ENCODE measurements at regions not wholly inside any gene's neighbourhood (a gene's known extent, or its start where the extent isn't known, plus 50 kb on each side); places are given as distances from the start of the nearest gene placed in this dataset.

DNA sequence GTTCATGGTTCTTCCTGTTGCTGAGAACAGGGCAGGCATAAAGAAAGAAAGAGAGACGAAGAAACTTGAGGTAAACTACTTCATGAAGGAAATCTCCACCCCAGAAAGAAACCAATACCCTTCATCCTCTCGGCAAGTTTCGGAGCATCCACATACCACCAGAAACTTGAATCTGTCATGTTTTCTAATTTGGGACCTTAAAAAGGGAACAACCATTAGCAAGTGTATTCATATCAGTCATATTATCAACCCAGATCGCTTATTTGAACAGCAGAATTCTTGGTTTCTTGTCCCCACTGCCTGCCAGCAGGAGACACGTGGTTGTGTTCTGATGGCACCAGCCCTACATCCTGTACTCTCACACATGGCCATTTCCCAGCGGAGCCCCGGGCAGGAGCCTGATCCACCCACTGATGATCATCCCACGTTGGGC is 53.2 kb upstream of the FZD7 start:
- ChIA-PET POLR2A (ENCODE audit: low non-redundant PET) (no interaction called here), CTCF (interaction anchor here (0.7 kb wide), 1 partner anchor 165 kb away, joined by 3 read pairs; no protein-coding TSS in a partner anchor)
- no peak overlapping the region for H3K27ac ChIP-seq
- TF ChIP-seq, protein P1, sequence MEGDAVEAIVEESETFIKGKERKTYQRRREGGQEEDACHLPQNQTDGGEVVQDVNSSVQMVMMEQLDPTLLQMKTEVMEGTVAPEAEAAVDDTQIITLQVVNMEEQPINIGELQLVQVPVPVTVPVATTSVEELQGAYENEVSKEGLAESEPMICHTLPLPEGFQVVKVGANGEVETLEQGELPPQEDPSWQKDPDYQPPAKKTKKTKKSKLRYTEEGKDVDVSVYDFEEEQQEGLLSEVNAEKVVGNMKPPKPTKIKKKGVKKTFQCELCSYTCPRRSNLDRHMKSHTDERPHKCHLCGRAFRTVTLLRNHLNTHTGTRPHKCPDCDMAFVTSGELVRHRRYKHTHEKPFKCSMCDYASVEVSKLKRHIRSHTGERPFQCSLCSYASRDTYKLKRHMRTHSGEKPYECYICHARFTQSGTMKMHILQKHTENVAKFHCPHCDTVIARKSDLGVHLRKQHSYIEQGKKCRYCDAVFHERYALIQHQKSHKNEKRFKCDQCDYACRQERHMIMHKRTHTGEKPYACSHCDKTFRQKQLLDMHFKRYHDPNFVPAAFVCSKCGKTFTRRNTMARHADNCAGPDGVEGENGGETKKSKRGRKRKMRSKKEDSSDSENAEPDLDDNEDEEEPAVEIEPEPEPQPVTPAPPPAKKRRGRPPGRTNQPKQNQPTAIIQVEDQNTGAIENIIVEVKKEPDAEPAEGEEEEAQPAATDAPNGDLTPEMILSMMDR (conservative IDR thresholded peaks at IDR 0.05; ENCODE audit: low read depth): no peak
- no peak for DNase-seq (ENCODE audit: low spot score)

DNA sequence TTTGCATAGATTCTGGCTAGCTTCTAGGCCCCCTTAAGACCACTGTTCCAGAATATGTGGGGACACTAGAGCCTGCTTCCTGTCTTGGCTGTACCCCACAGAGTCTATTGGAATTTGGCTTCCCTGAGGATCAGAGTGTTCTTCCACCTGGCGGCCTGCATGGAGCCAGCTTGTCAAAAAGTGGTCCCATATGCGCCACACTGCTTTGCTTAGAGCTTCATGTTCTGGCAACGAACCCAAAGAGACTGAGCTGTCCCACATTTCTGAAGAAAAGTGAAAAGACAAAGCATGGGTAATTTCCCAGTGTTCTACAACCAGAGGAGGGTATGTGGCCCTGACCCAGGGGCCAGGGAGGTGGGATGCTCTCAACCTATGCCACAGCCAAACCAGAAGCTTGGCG is 52.7 kb upstream of the FZD7 start:
- CTCF ChIA-PET: interaction anchor here (0.6 to 0.7 kb wide), 2 partner anchors 123 to 165 kb away, joined by 3 read pairs; no protein-coding TSS in a partner anchor
- TF ChIP-seq, protein P1 (conservative IDR thresholded peaks at IDR 0.05; ENCODE audit: low read depth): no peak
- POLR2A ChIA-PET (ENCODE audit: low non-redundant PET): no interaction called here
- H3K27ac ChIP-seq: no peak overlapping the region
- no peak for DNase-seq (ENCODE audit: low spot score)

DNA sequence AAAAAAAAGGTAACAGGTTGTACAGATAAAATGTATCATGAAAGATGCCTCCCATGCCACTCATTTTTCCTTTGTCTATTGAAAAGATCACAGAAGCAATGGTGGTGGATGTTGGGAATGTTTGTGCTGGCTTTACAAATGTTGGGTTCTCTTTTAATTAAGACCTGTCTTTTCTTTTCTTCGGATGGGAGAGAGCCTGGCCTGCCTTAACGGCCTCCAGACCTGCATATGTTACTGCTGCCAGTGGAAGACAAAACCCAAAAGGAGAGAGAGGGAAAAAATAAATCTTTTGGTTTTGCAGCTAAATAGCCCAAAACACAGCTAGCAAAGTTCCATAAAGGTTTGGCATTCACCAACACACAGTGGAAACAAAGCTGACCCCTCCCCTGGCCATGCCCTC is 50.5 kb upstream of the FZD7 start:
- ChIA-PET CTCF (interaction anchor here (0.6 kb wide), 1 partner anchor 110 kb away, joined by 5 read pairs; no protein-coding TSS in a partner anchor), POLR2A (ENCODE audit: low non-redundant PET) (no interaction called here)
- TF ChIP-seq, protein P1 (conservative IDR thresholded peaks at IDR 0.05; ENCODE audit: low read depth): no peak
- DNase-seq (ENCODE audit: low spot score): no peak
- H3K27ac ChIP-seq: no peak overlapping the region

DNA sequence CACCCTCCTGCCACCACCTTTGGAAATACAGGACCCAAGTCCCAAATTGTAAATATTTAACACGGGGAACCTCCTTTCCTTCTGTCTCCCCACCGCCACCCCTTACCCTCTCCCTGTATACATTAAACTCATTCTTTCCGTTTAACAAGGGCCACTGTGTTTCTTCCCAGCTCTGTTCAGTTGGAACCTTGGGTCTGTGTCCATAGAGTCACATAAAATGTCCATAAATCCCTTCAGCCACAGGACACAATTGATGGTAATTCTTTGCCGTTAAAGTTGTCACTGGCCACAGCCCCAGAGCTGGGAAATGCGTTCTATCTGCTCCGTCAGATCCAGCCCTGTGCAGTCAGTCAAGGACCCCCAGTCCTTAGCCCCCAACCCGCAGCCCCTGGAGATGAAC is 49.9 kb upstream of the FZD7 start:
- POLR2A ChIA-PET (ENCODE audit: low non-redundant PET): no interaction called here
- CTCF ChIA-PET: no interaction called here
- TF ChIP-seq, protein P1 (conservative IDR thresholded peaks at IDR 0.05; ENCODE audit: low read depth): no peak
- no peak overlapping the region for H3K27ac ChIP-seq
- DNase-seq (ENCODE audit: low spot score): no peak

Measured in RWPE1 (cell line).